ENCODE measurements at regions not wholly inside any gene's neighbourhood (a gene's known extent, or its start where the extent isn't known, plus 50 kb on each side); places are given as distances from the start of the nearest gene placed in this dataset.

DNA sequence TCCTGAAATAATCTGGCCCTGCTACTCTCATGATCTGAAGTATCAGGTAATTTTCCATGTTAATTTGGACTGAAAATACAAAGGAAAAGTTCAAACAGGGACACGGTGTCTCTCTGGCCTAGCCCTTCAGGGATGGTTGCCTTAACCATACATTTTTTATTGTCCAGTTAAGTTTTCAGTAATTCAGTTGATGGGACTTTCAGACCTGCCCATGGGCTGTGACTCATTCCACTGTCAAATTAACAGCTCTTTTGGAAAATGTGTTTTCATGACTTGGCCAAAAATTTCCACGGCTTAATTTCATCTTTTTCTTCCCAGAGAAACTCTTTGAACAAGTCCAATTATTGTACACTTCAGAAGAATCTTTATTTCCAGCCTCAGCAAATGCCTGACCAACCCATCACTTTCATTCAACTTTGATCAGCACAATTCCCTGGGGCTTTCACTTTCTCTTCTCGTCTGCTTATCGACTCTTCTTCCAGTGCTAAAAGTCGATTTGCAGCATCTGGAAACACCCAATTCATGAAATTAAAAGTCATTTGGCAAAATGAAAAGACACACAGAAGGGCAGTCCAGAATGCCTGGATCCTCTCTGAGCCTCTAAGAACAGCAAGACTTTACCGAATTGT is 293.9 kb downstream of the RAB28 start:
- no peak for DNase-seq (ENCODE audit: low spot score)
- TF ChIP-seq, protein P1, sequence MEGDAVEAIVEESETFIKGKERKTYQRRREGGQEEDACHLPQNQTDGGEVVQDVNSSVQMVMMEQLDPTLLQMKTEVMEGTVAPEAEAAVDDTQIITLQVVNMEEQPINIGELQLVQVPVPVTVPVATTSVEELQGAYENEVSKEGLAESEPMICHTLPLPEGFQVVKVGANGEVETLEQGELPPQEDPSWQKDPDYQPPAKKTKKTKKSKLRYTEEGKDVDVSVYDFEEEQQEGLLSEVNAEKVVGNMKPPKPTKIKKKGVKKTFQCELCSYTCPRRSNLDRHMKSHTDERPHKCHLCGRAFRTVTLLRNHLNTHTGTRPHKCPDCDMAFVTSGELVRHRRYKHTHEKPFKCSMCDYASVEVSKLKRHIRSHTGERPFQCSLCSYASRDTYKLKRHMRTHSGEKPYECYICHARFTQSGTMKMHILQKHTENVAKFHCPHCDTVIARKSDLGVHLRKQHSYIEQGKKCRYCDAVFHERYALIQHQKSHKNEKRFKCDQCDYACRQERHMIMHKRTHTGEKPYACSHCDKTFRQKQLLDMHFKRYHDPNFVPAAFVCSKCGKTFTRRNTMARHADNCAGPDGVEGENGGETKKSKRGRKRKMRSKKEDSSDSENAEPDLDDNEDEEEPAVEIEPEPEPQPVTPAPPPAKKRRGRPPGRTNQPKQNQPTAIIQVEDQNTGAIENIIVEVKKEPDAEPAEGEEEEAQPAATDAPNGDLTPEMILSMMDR (IDR thresholded peaks at IDR 0.05; ENCODE audit: borderline replicate concordance, control extremely low read depth, extremely low read depth, insufficient read depth, missing control alignments), result no peak
- in situ Hi-C loops (cut with MboI; ENCODE audit: low sequenced_read_pairs, unreplicated experiment), result no loop called here

DNA sequence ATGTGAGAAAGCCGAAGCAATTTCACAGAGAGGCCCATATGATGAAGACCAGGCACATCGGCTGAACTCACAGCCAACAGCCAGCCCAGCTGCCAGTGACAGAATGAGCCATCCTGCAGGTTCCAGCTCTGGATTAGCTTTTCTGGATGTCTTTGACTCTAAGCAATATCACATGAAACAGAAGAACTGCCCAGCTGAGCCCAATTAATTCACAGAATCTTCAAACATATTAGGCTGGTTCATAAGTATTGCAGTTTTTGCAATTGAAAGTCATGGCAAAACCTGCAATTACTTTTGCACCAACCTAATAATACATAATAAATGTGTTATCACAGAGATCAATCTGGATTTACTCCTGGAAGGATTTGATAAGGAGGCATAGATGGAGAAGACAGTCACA is 299.9 kb downstream of the RAB28 start:
- in situ Hi-C loops (cut with MboI; ENCODE audit: low sequenced_read_pairs, unreplicated experiment), result no loop called here
- no peak for DNase-seq (ENCODE audit: low spot score)
- TF ChIP-seq, protein P1 (IDR thresholded peaks at IDR 0.05; ENCODE audit: borderline replicate concordance, control extremely low read depth, extremely low read depth, insufficient read depth, missing control alignments), result no peak

DNA sequence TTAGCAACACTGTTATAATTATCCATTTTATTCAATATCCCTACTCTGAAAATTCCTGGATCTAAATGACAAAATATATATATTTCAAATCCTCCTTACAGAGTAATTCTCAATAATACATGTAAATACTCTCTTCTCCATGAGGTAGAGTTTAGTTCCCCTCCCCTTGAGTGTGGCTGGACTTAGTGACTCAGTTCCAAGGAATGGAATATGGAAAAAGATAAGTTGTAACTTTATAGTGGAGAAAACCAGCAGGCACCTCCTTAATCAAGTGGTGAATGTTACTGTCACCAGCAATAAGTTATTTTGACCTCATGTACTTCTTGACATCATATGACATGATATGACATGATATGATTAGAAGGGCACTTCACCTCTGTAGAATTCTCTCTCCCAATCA is 302.0 kb downstream of the RAB28 start:
- TF ChIP-seq, protein P1 (IDR thresholded peaks at IDR 0.05; ENCODE audit: borderline replicate concordance, control extremely low read depth, extremely low read depth, insufficient read depth, missing control alignments), result no peak
- no peak for DNase-seq (ENCODE audit: low spot score)
- in situ Hi-C loops (cut with MboI; ENCODE audit: low sequenced_read_pairs, unreplicated experiment), result no loop called here

DNA sequence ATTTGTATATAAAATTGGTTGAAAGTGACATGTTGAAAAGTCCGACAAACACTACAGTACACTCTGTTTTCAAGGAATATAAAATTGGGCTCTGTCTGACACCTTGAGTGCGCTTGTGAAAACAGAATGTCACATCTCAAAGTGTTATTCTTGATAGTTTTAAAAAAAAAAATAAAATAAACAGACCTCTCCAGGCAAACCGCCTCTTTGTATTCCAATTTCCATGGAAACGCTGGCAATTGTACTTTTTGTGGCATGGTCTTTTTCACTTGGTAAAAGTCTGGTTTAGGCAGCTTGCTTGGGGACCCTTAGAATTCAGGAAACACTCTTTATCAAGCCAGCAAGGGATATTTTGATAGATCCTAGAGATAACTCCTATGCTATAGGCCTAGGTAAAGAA is 302.5 kb downstream of the RAB28 start:
- TF ChIP-seq, protein P1 (IDR thresholded peaks at IDR 0.05; ENCODE audit: borderline replicate concordance, control extremely low read depth, extremely low read depth, insufficient read depth, missing control alignments), result no peak
- in situ Hi-C loops (cut with MboI; ENCODE audit: low sequenced_read_pairs, unreplicated experiment), result no loop called here
- no peak for DNase-seq (ENCODE audit: low spot score)

DNA sequence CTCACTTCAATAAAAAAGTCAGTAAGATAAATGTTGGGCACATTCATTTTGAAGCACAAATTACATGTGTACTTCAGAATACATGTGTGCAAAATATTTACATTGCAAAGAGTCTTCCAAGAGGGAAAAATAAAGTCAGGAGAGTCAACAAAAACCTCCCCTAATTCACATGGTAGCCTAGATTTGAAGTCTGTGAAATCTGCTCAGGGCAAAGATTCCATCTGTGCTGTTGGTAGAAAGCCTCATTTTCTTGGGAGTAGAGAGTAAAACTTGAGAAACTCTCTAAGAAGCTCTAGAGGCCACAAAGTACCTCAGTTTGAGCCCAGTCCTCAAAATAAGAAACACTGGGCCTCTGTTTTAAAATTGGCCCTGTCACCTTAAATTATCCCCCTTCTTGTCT is 303.4 kb downstream of the RAB28 start:
- TF ChIP-seq, protein P1 (IDR thresholded peaks at IDR 0.05; ENCODE audit: borderline replicate concordance, control extremely low read depth, extremely low read depth, insufficient read depth, missing control alignments), result no peak
- in situ Hi-C loops (cut with MboI; ENCODE audit: low sequenced_read_pairs, unreplicated experiment), result no loop called here

DNA sequence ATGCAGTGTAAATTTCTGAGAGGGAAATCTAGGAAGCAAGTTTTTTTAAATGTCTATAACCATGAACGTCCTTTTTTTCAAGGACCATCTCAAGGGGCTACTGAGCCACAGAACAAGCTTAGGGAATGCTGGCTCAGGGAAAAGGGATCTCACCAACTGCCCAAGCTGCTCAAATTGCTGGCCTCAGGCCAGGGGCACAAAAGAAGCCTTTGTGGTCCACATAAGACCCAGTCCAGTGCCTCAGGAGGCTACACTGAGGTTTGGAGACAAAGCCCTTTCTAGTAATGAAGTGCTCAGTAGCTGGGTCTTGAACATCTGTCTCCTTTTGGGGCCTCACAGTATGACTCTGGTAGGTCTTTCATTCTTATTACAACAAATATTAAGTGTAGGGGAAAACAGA is 305.5 kb downstream of the RAB28 start:
- in situ Hi-C loops (cut with MboI; ENCODE audit: low sequenced_read_pairs, unreplicated experiment), result no loop called here
- no peak for DNase-seq (ENCODE audit: low spot score)
- TF ChIP-seq, protein P1 (IDR thresholded peaks at IDR 0.05; ENCODE audit: borderline replicate concordance, control extremely low read depth, extremely low read depth, insufficient read depth, missing control alignments), result no peak

More for the DNA sequence above, 303.4 kb downstream of the RAB28 start:
- DNase-seq (ENCODE audit: low spot score), result no peak

All from GM13976 (cell line).